Adrenal gland (tissue), 5 donors: ENCODE measurements at regions not wholly inside any gene's neighbourhood (a gene's known extent, or its start where the extent isn't known, plus 50 kb on each side); places are given as distances from the start of the nearest gene placed in this dataset.

Experiments
- POLR2A ChIP-seq, 2 donors: fragments of 450-650 bp; IDR thresholded peaks; one replicate each; pipeline ENCODE4 v1.6.1; 2017; ENCODE audit warnings: antibody characterized with exemption in 2 of 2, mild to moderate bottlenecking in 2 of 2, moderate library complexity in 1 of 2
- TF ChIP-seq, protein P1 (sequence below), 6 experiments: fragments of 450-650 bp in 4 of 6; fragments of 200-600 bp in 2 of 6; sonication (generic) in 1 of 6; IDR thresholded peaks; 1 replicate in 5 of 6; 2 replicates in 1 of 6; pipeline versions ENCODE4 v1.5.1 to v1.8.0; 2016 to 2021; ENCODE audit warnings: antibody characterized with exemption in 6 of 6, mild to moderate bottlenecking in 2 of 6, moderate library complexity in 1 of 6
- donor health status: DM: no; HTN: no; CAD: no.

DNA sequence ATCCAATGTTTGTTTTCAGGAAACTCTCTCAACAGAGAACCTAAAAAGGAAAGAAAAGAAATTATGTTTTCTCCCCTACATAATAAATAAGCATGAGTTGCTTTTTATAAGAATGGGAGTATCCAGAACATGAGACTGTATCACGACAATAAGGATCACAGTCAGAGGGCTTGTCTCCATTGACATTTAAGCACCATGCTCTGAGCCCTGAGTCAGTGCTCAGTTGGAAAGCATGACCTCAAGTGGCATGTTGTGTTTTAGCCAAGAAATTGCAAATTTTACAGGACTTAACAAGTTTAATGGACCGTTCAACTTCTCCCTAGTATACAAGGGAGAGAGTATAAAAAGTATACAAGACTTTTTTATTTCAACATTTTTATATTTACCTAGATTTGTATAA lies 431.6 kb downstream of the GJA1 start:
- TF ChIP-seq, protein P1, sequence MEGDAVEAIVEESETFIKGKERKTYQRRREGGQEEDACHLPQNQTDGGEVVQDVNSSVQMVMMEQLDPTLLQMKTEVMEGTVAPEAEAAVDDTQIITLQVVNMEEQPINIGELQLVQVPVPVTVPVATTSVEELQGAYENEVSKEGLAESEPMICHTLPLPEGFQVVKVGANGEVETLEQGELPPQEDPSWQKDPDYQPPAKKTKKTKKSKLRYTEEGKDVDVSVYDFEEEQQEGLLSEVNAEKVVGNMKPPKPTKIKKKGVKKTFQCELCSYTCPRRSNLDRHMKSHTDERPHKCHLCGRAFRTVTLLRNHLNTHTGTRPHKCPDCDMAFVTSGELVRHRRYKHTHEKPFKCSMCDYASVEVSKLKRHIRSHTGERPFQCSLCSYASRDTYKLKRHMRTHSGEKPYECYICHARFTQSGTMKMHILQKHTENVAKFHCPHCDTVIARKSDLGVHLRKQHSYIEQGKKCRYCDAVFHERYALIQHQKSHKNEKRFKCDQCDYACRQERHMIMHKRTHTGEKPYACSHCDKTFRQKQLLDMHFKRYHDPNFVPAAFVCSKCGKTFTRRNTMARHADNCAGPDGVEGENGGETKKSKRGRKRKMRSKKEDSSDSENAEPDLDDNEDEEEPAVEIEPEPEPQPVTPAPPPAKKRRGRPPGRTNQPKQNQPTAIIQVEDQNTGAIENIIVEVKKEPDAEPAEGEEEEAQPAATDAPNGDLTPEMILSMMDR (IDR thresholded peaks at IDR 0.05), result no peak
- no peak for TF ChIP-seq POLR2A (IDR thresholded peaks at IDR 0.05)
